HEK293 (cell line): ENCODE measurements at regions not wholly inside any gene's neighbourhood (a gene's known extent, or its start where the extent isn't known, plus 50 kb on each side); places are given as distances from the start of the nearest gene placed in this dataset.

ENCODE experiments used
- CTCF ChIA-PET: fragments of 350-600 bp; formaldehyde crosslinking; extraction: SDS; loops from one replicate; lab custom pipeline; 2021; ENCODE audit warnings: antibody characterized with exemption; lab: Yijun Ruan, JAX
- POLR2A ChIA-PET: fragments of 300-600 bp; formaldehyde crosslinking; extraction: SDS; loops from one replicate; lab custom pipeline; 2020; ENCODE audit warnings: antibody characterized with exemption, inconsistent platforms; lab: Yijun Ruan, JAX
- H3K27ac ChIP-seq: fragments of 200-500 bp; sonication (Bioruptor generic); 2 replicates; pipeline ENCODE4 v1.5.1; 2014; ENCODE audit warnings: low read depth, low read length, control low read depth, inconsistent platforms; ENCODE audit errors: extremely low read depth
- H3K36me3 ChIP-seq, 2 experiments: fragments of 200-500 bp in 1 of 2; sonication (Bioruptor generic) in 1 of 2; 1 replicate in 1 of 2; 2 replicates in 1 of 2; pipeline ENCODE4 v1.5.1; 2014 to 2017; ENCODE audit warnings: inconsistent platforms in 2 of 2, low read length in 2 of 2; ENCODE audit not compliant: control insufficient read depth in 2 of 2, insufficient read depth in 1 of 2
- H3K4me1 ChIP-seq: fragments of 200-500 bp; sonication (Bioruptor generic); 2 replicates; pipeline ENCODE4 v1.5.1; 2014; ENCODE audit warnings: mild to moderate bottlenecking, low read length, inconsistent platforms; ENCODE audit not compliant: control insufficient read depth, insufficient read depth
- H3K4me3 ChIP-seq: 2 replicates; pipeline ENCODE4 v1.5.1; 2011; ENCODE audit warnings: low read depth, mild to moderate bottlenecking, control low read depth, low read length, moderate library complexity
- H3K9me3 ChIP-seq: fragments of 200-500 bp; sonication (Bioruptor generic); 2 replicates; pipeline ENCODE4 v1.5.1; 2014; ENCODE audit warnings: low read depth, low read length, inconsistent platforms; ENCODE audit not compliant: control insufficient read depth, insufficient read depth
- BCL11A ChIP-seq: fragments of 450-650 bp; formaldehyde crosslinking; IDR thresholded peaks from 2 replicates; pipeline ENCODE4 v1.5.1; 2016; ENCODE audit warnings: low read depth, missing biosample characterization, missing genetic modification characterization
- SALL2 ChIP-seq: fragments of 450-650 bp; formaldehyde crosslinking; IDR thresholded peaks from 2 replicates; pipeline ENCODE4 v1.5.0; 2017; ENCODE audit warnings: missing biosample characterization, mild to moderate bottlenecking, missing genetic modification characterization, borderline replicate concordance
- YY2 ChIP-seq: fragments of 450-650 bp; formaldehyde crosslinking; IDR thresholded peaks from 2 replicates; pipeline ENCODE4 v1.5.1; 2016; ENCODE audit warnings: missing biosample characterization, missing genetic modification characterization
- ZBTB1 ChIP-seq: fragments of 450-650 bp; formaldehyde crosslinking; IDR thresholded peaks from 2 replicates; pipeline ENCODE4 v1.5.1; 2016; ENCODE audit warnings: missing biosample characterization, missing genetic modification characterization
- ZFHX2 ChIP-seq: fragments of 450-650 bp; formaldehyde crosslinking; conservative IDR thresholded peaks from 2 replicates; pipeline ENCODE4 v1.5.1; 2016; ENCODE audit warnings: missing biosample characterization, missing genetic modification characterization
- ZFP3 ChIP-seq: fragments of 450-650 bp; formaldehyde crosslinking; IDR thresholded peaks from 2 replicates; pipeline ENCODE4 v1.5.1; 2016; ENCODE audit warnings: low read depth, missing biosample characterization, missing genetic modification characterization
- ZNF211 ChIP-seq: fragments of 450-650 bp; formaldehyde crosslinking; IDR thresholded peaks from 2 replicates; pipeline ENCODE4 v1.5.1; 2016; ENCODE audit warnings: low read depth, missing biosample characterization, missing genetic modification characterization
- ZNF473 ChIP-seq: fragments of 450-650 bp; formaldehyde crosslinking; IDR thresholded peaks from 2 replicates; pipeline ENCODE4 v1.5.1; 2017; ENCODE audit warnings: missing biosample characterization, missing genetic modification characterization
- ZNF501 ChIP-seq: fragments of 450-650 bp; formaldehyde crosslinking; IDR thresholded peaks from 2 replicates; pipeline ENCODE4 v1.5.1; 2016; ENCODE audit warnings: missing biosample characterization, missing genetic modification characterization
- ZNF510 ChIP-seq: fragments of 450-650 bp; formaldehyde crosslinking; IDR thresholded peaks from 2 replicates; pipeline ENCODE4 v1.5.1; 2018; ENCODE audit warnings: mild to moderate bottlenecking, missing genetic modification characterization, missing biosample characterization; ENCODE audit not compliant: insufficient replicate concordance
- ZNF514 ChIP-seq: fragments of 450-650 bp; formaldehyde crosslinking; IDR thresholded peaks from 2 replicates; pipeline ENCODE4 v1.5.1; 2016; ENCODE audit warnings: missing biosample characterization, missing genetic modification characterization
- ZNF561 ChIP-seq: fragments of 450-650 bp; IDR thresholded peaks from 2 replicates; pipeline ENCODE4 v1.5.1; 2018; ENCODE audit warnings: missing biosample characterization, missing genetic modification characterization, borderline replicate concordance
- ZNF585B ChIP-seq: fragments of 450-650 bp; formaldehyde crosslinking; IDR thresholded peaks from 2 replicates; pipeline ENCODE4 v1.5.1; 2016; ENCODE audit warnings: missing biosample characterization, missing genetic modification characterization
- ZNF623 ChIP-seq: fragments of 450-650 bp; formaldehyde crosslinking; IDR thresholded peaks from 2 replicates; pipeline ENCODE4 v1.5.1; 2016; ENCODE audit warnings: missing biosample characterization, missing genetic modification characterization
- ZNF624 ChIP-seq: fragments of 450-650 bp; formaldehyde crosslinking; IDR thresholded peaks from 2 replicates; pipeline ENCODE4 v1.5.1; 2017; ENCODE audit warnings: missing biosample characterization, missing genetic modification characterization
- ZNF664 ChIP-seq: fragments of 450-650 bp; formaldehyde crosslinking; IDR thresholded peaks from 2 replicates; pipeline ENCODE4 v1.5.1; 2016; ENCODE audit warnings: missing biosample characterization, missing genetic modification characterization
- ZNF670 ChIP-seq: fragments of 450-650 bp; formaldehyde crosslinking; IDR thresholded peaks from 2 replicates; pipeline ENCODE4 v1.5.1; 2016; ENCODE audit warnings: missing biosample characterization, missing genetic modification characterization, low read depth
- ZNF792 ChIP-seq: fragments of 450-650 bp; formaldehyde crosslinking; IDR thresholded peaks from 2 replicates; pipeline ENCODE4 v1.5.1; 2016; ENCODE audit warnings: missing biosample characterization, missing genetic modification characterization
- ZXDB ChIP-seq: fragments of 450-650 bp; formaldehyde crosslinking; IDR thresholded peaks from 2 replicates; pipeline ENCODE4 v1.5.1; 2016; ENCODE audit warnings: missing biosample characterization, missing genetic modification characterization
- TF ChIP-seq, protein P1 (sequence below): fragments of 450-650 bp; formaldehyde crosslinking; IDR thresholded peaks from 2 replicates; pipeline ENCODE4 v1.5.1; 2016; ENCODE audit warnings: missing biosample characterization, missing genetic modification characterization
- TF ChIP-seq, protein P2 (sequence below): fragments of 450-650 bp; formaldehyde crosslinking; optimal IDR thresholded peaks from 2 replicates; pipeline ENCODE3; 2016; ENCODE audit warnings: missing biosample characterization, mild to moderate bottlenecking, missing genetic modification characterization
- TF ChIP-seq, protein P3 (sequence below): fragments of 450-650 bp; formaldehyde crosslinking; IDR thresholded peaks from 2 replicates; pipeline ENCODE4 v1.5.1; 2017; ENCODE audit warnings: missing biosample characterization, missing genetic modification characterization
- TF ChIP-seq, protein P4 (sequence below): fragments of 450-650 bp; formaldehyde crosslinking; IDR thresholded peaks from 2 replicates; pipeline ENCODE4 v1.5.1; 2016; ENCODE audit warnings: missing biosample characterization, missing genetic modification characterization
- TF ChIP-seq, protein P5 (sequence below): fragments of 450-650 bp; formaldehyde crosslinking; IDR thresholded peaks from 2 replicates; pipeline ENCODE4 v1.5.1; 2016; ENCODE audit warnings: missing biosample characterization, missing genetic modification characterization

DNA sequence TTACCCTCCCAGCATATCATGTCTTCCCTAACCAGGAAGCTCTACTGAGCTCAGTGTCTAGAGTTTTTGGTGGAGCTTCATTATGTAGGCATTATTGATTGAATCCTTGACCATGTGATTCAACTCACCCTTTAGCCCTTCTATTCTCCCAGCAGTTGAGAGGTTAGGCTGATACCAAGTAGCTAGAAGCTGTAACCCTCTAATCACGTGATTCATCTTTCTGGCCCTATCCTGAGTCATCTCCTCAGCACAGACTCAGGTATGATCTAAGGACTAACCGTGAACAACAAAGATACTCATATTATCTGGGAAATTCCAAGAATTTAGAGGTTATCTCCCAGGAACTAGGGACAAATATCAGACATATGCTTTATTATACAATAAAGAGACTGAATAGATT lies 625.5 kb downstream of the JRKL start:
- no peak overlapping the region for H3K4me3 ChIP-seq
- no peaks in the 10 kb centered on the region for H3K4me1 ChIP-seq
- TF ChIP-seq ZBTB1 (tag by site-specific recombination) (no peak), ZNF623 (tag by site-specific recombination) (no peak), ZFHX2 (tag by site-specific recombination) (no peak)
- TF ChIP-seq, all 188 proteins: peak for 0
- CTCF ChIA-PET = no interaction called here
- no peaks in the 10 kb centered on the region for H3K36me3 ChIP-seq
- H3K9me3 ChIP-seq = no peaks in the 10 kb centered on the region
- no peak overlapping the region for H3K27ac ChIP-seq
- POLR2A ChIA-PET = no interaction called here

DNA sequence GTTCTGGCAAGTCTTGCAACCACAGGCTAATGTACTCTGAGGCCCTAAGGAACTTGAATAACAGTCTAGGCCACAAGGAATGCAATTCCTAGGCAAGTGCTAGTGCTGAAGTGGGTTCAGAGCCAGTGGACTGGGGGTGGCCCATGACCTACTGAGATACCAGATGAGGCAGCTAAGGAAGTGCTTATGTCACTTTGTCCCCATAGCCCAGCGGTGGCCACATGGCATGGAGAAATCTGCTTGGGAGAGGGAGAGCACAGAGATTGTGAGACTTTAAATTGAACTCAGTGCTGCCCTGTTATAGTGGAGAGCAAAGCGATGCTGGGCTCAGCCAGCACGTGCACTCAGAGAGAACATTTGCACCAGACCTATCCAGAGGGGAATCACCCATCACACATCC lies 629.5 kb downstream of the JRKL start:
- H3K36me3 ChIP-seq = no peaks in the 10 kb centered on the region
- CTCF ChIA-PET = no interaction called here

DNA sequence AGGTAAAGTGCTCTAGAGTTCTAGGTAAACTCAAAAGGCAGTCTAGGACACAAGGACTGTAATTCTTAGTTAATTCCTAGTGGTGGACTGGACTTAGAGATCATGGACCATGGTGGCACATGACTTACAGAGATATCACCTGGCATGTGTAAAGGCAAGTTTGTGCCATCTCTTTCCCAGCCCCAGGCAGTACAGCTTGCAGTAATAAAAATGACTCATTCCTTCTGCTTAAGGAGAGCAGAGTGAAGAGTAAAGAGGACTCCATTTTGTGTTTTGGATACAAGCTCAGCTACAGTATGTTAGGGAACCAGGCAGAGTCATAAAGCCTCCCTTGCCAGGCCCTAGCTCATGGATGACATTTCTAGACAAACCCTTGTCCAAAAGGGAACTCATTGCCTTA lies 629.9 kb downstream of the JRKL start:
- ChIA-PET CTCF (interaction anchor here (0.6 kb wide), 1 partner anchor 1608 kb away, joined by 3 read pairs; no protein-coding TSS in a partner anchor), POLR2A (no interaction called here)
- Histone ChIP-seq H3K27ac (no peak overlapping the region), H3K36me3 (no peaks in the 10 kb centered on the region), H3K4me1 (no peaks in the 10 kb centered on the region), H3K4me3 (no peak overlapping the region), H3K9me3 (no peaks in the 10 kb centered on the region)
- TF ChIP-seq ZNF623 (tag by site-specific recombination) (no peak), ZNF585B (tag by site-specific recombination) (no peak), ZNF670 (tag by site-specific recombination) (no peak), ZFP3 (tag by site-specific recombination) (no peak), ZNF561 (no peak), ZXDB (tag by site-specific recombination) (no peak), ZNF211 (no peak), ZNF514 (no peak)
- TF ChIP-seq, protein P1, sequence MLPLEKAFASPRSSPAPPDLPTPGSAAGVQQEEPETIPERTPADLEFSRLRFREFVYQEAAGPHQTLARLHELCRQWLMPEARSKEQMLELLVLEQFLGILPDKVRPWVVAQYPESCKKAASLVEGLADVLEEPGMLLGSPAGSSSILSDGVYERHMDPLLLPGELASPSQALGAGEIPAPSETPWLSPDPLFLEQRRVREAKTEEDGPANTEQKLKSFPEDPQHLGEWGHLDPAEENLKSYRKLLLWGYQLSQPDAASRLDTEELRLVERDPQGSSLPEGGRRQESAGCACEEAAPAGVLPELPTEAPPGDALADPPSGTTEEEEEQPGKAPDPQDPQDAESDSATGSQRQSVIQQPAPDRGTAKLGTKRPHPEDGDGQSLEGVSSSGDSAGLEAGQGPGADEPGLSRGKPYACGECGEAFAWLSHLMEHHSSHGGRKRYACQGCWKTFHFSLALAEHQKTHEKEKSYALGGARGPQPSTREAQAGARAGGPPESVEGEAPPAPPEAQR (tag by site-specific recombination) = no peak
- TF ChIP-seq, protein P2, sequence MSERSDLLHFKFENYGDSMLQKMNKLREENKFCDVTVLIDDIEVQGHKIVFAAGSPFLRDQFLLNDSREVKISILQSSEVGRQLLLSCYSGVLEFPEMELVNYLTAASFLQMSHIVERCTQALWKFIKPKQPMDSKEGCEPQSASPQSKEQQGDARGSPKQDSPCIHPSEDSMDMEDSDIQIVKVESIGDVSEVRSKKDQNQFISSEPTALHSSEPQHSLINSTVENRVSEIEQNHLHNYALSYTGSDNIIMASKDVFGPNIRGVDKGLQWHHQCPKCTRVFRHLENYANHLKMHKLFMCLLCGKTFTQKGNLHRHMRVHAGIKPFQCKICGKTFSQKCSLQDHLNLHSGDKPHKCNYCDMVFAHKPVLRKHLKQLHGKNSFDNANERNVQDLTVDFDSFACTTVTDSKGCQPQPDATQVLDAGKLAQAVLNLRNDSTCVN (tag by site-specific recombination) = no peak

More for the DNA sequence above, 629.5 kb downstream of the JRKL start:
- Histone ChIP-seq H3K4me3 (no peak overlapping the region), H3K4me1 (no peaks in the 10 kb centered on the region), H3K9me3 (no peaks in the 10 kb centered on the region)
- POLR2A ChIA-PET = no interaction called here
- no peak for TF ChIP-seq BCL11A (tag by site-specific recombination)
- TF ChIP-seq YY2 = no peak
- no peak for TF ChIP-seq SALL2 (tag by site-specific recombination)
- no peak for TF ChIP-seq ZNF664
- no peak for TF ChIP-seq ZNF501 (tag by site-specific recombination)
- TF ChIP-seq ZNF792 (tag by site-specific recombination) = no peak
- TF ChIP-seq ZFP3 (tag by site-specific recombination) = no peak
- no peak for TF ChIP-seq ZNF473 (tag by site-specific recombination)
- no peak for TF ChIP-seq ZNF624 (tag by site-specific recombination)
- TF ChIP-seq, protein P3, sequence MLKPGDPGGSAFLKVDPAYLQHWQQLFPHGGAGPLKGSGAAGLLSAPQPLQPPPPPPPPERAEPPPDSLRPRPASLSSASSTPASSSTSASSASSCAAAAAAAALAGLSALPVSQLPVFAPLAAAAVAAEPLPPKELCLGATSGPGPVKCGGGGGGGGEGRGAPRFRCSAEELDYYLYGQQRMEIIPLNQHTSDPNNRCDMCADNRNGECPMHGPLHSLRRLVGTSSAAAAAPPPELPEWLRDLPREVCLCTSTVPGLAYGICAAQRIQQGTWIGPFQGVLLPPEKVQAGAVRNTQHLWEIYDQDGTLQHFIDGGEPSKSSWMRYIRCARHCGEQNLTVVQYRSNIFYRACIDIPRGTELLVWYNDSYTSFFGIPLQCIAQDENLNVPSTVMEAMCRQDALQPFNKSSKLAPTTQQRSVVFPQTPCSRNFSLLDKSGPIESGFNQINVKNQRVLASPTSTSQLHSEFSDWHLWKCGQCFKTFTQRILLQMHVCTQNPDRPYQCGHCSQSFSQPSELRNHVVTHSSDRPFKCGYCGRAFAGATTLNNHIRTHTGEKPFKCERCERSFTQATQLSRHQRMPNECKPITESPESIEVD (tag by site-specific recombination) = no peak
- TF ChIP-seq, protein P4, sequence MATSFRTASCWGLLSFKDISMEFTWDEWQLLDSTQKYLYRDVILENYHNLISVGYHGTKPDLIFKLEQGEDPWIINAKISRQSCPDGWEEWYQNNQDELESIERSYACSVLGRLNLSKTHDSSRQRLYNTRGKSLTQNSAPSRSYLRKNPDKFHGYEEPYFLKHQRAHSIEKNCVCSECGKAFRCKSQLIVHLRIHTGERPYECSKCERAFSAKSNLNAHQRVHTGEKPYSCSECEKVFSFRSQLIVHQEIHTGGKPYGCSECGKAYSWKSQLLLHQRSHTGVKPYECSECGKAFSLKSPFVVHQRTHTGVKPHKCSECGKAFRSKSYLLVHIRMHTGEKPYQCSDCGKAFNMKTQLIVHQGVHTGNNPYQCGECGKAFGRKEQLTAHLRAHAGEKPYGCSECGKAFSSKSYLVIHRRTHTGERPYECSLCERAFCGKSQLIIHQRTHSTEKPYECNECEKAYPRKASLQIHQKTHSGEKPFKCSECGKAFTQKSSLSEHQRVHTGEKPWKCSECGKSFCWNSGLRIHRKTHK (tag by site-specific recombination) = no peak
- TF ChIP-seq ZNF670 (tag by site-specific recombination) = no peak
- TF ChIP-seq ZNF510 (tag by site-specific recombination) = no peak
- TF ChIP-seq, protein P5, sequence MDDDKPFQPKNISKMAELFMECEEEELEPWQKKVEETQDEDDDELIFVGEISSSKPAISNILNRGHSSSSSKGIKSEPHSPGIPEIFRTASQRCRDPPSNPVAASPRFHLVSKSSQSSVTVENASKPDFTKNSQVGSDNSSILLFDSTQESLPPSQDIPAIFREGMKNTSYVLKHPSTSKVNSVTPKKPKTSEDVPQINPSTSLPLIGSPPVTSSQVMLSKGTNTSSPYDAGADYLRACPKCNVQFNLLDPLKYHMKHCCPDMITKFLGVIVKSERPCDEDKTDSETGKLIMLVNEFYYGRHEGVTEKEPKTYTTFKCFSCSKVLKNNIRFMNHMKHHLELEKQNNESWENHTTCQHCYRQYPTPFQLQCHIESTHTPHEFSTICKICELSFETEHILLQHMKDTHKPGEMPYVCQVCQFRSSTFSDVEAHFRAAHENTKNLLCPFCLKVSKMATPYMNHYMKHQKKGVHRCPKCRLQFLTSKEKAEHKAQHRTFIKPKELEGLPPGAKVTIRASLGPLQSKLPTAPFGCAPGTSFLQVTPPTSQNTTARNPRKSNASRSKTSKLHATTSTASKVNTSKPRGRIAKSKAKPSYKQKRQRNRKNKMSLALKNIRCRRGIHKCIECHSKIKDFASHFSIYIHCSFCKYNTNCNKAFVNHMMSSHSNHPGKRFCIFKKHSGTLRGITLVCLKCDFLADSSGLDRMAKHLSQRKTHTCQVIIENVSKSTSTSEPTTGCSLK (tag by site-specific recombination) = no peak
- TF ChIP-seq, all 188 proteins: peak for 0
- no peak overlapping the region for H3K27ac ChIP-seq
